Body of pancreas (tissue), 4 donors: ENCODE measurements at regions not wholly inside any gene's neighbourhood (a gene's known extent, or its start where the extent isn't known, plus 50 kb on each side); places are given as distances from the start of the nearest gene placed in this dataset.

Experiments
- POLR2A ChIP-seq, 3 donors: fragments of 450-650 bp; IDR thresholded peaks; one replicate each; pipeline ENCODE4 v1.6.1; 2016; ENCODE audit warnings: antibody characterized with exemption in 3 of 3, mild to moderate bottlenecking in 2 of 3
- TF ChIP-seq, protein P1 (sequence below), 7 experiments: fragments of 450-650 bp in 4 of 7; fragments of 200-600 bp in 3 of 7; sonication (generic) in 3 of 7; IDR thresholded peaks; one replicate each; pipeline ENCODE4 v1.5.1; 2016 to 2019; ENCODE audit warnings: antibody characterized with exemption in 7 of 7

DNA sequence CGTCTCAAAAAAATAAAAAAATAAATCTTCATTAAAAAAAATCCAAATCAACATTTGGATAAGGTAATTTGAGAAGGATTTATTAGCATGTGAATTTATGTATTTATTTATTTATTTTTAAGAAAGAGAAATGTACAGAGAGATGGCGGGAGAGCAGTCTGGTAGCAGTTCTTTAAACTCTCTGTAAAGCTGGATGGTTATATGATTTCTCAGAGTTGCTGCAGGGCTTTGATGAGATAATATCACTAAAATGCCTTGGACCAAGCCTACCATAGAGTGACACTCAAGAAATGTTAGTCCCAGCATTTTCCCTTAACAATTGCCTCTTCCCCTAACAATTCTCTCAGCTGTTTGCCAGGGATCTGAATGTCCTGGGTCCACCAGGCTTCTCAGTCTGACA lies 103.4 kb upstream of the LNX1 start:
- TF ChIP-seq, protein P1, sequence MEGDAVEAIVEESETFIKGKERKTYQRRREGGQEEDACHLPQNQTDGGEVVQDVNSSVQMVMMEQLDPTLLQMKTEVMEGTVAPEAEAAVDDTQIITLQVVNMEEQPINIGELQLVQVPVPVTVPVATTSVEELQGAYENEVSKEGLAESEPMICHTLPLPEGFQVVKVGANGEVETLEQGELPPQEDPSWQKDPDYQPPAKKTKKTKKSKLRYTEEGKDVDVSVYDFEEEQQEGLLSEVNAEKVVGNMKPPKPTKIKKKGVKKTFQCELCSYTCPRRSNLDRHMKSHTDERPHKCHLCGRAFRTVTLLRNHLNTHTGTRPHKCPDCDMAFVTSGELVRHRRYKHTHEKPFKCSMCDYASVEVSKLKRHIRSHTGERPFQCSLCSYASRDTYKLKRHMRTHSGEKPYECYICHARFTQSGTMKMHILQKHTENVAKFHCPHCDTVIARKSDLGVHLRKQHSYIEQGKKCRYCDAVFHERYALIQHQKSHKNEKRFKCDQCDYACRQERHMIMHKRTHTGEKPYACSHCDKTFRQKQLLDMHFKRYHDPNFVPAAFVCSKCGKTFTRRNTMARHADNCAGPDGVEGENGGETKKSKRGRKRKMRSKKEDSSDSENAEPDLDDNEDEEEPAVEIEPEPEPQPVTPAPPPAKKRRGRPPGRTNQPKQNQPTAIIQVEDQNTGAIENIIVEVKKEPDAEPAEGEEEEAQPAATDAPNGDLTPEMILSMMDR (IDR thresholded peaks at IDR 0.05) = no peak
- TF ChIP-seq POLR2A (IDR thresholded peaks at IDR 0.05) = no peak
